Pancreas (tissue), 10 donors: ENCODE measurements at regions not wholly inside any gene's neighbourhood (a gene's known extent, or its start where the extent isn't known, plus 50 kb on each side); places are given as distances from the start of the nearest gene placed in this dataset.
A peak's percentile ranks its signal among the peaks of the same experiment; 100 is the strongest.

Source experiments
- ATAC-seq, 4 donors: fragments of 200-7000 bp; cut with Tn5 transposase; one replicate each; pipeline versions ENCODE4 v1.8.0 to v1.9.1; 2020; ENCODE audit warnings: mild to moderate bottlenecking in 4 of 4, moderate library complexity in 4 of 4
- DNase-seq, 6 donors: peaks; one replicate each; pipeline ENCODE4 v3.0.0-alpha.2; 2020
- FAIRE-seq: peaks from 2 replicates; lab custom pipeline; 2012; peaks lifted over from hg19 to GRCh38; lab: Jason Lieb, UNC
- H3K27ac ChIP-seq, 4 donors: fragments of 200-600 bp; sonication (generic); 1 replicate in 3 of 4; 2 replicates in 1 of 4; pipeline versions ENCODE4 v1.5.0 to v1.8.0; 2020
- H3K27me3 ChIP-seq, 4 donors: fragments of 200-600 bp; one replicate each; pipeline ENCODE4 v1.8.0; 2021
- H3K36me3 ChIP-seq, 3 donors: fragments of 200-600 bp; sonication (generic) in 1 of 3; one replicate each; pipeline versions ENCODE4 v1.5.0 to v1.8.0; 2020 to 2021
- H3K4me1 ChIP-seq, 3 donors: fragments of 200-600 bp; one replicate each; pipeline ENCODE4 v1.8.0; 2021
- H3K4me3 ChIP-seq, 4 donors: fragments of 200-600 bp; sonication (generic) in 2 of 4; one replicate each; pipeline versions ENCODE4 v1.5.0 to v1.8.0; 2020 to 2021
- H3K9me3 ChIP-seq, 4 donors: fragments of 200-600 bp; one replicate each; pipeline ENCODE4 v1.8.0; 2021
- CTCF ChIP-seq, 4 donors: fragments of 200-600 bp; sonication (generic) in 3 of 4; IDR thresholded peaks; one replicate each; pipeline versions ENCODE4 v1.5.0 to v1.8.0; 2021; ENCODE audit warnings: antibody characterized with exemption in 4 of 4
- WGBS, 2 donors: extraction: QIAGEN DNeasy Blood & Tissue Kit; methylation state at CpG; one replicate each; pipeline ENCODE4 v1.1.7; 2013; 5-methylcytosine and 5-hydroxymethylcytosine counted together
- intact Hi-C, 3 donors: fragments of 100-400 bp; cut with DNase I; formaldehyde crosslinking; loops; one replicate each; pipeline versions ENCODE4 v1.11.1 to v1.14.2; 2022
- donor health status: healthy with polysubstance abuse.
- donor health status: DM: no; HTN: no; CAD: no; lungs with moderate emphysema.
- donor health status: DM: no; HTN: no; CAD: no.
- donor health status: control.
- donor health status: control.
- donor health status: Bipolar disorder and iron deficiency.
- donor health status: DM: yes; HTN: yes; CAD: no.
- donor health status: DM: no; HTN: no; CAD: no.
- donor health status: DM: no; HTN: no; CAD: no.
- donor health status: DM: yes; HTN: yes; CAD: no.

GRCh38 chr7:82567356-82567755 lies 123.8 kb upstream of the CACNA2D1 start:
- no peaks in the 10 kb centered on the region for H3K4me1 ChIP-seq
- H3K27ac ChIP-seq: no peak overlapping the region
- intact Hi-C loops: no loop called here
- no peaks in the 10 kb centered on the region for H3K36me3 ChIP-seq
- ATAC-seq (no peak), DNase-seq (no peak), FAIRE-seq (no peak)
- H3K9me3 ChIP-seq: no peaks in the 10 kb centered on the region
- 47 to 64% methylated on average over 2 of the region's 2 CpGs for WGBS, 2 donors
- no peaks in the 10 kb centered on the region for H3K27me3 ChIP-seq
- no peak for TF ChIP-seq CTCF (IDR thresholded peaks at IDR 0.05)
- H3K4me3 ChIP-seq: no peak overlapping the region

- H3K27me3 ChIP-seq: no peaks in the 10 kb centered on the region
- ATAC-seq (no peak), DNase-seq (no peak), FAIRE-seq (no peak)
- no peaks in the 10 kb centered on the region for H3K9me3 ChIP-seq
- H3K36me3 ChIP-seq: no peaks in the 10 kb centered on the region
- TF ChIP-seq CTCF (IDR thresholded peaks at IDR 0.05): no peak
- WGBS, 2 donors: 3 to 4% methylated on average over 1 of the region's 1 CpG
- H3K4me1 ChIP-seq: no peaks in the 10 kb centered on the region
- H3K27ac ChIP-seq: no peak overlapping the region
- intact Hi-C loops: no loop called here
- H3K4me3 ChIP-seq: no peak overlapping the region
Observed at GRCh38 chr7:82566752-82567151, 123.2 kb upstream of the CACNA2D1 start.

- FAIRE-seq (no peak), DNase-seq (no peak), ATAC-seq (no peak)
- Histone ChIP-seq H3K27me3 (no peaks in the 10 kb centered on the region), H3K4me1 (no peaks in the 10 kb centered on the region), H3K9me3 (no peaks in the 10 kb centered on the region), H3K4me3 (no peak overlapping the region), H3K27ac (no peak overlapping the region), H3K36me3 (no peaks in the 10 kb centered on the region)
- WGBS, 2 donors: 81 to 88% methylated on average over 2 of the region's 2 CpGs
- no peak for TF ChIP-seq CTCF (IDR thresholded peaks at IDR 0.05)
- intact Hi-C loops: no loop called here
Observed at GRCh38 chr7:82562716-82563404, 119.3 kb upstream of the CACNA2D1 start.

GRCh38 chr7:82559193-82559805 lies 115.7 kb upstream of the CACNA2D1 start:
- no peak for TF ChIP-seq CTCF (IDR thresholded peaks at IDR 0.05)
- DNase-seq (peak in 4 of 6 donors; percentile 25 to 58 (median 37)), FAIRE-seq (no peak), ATAC-seq (peak; percentile 50 to 91 (median 86))
- H3K36me3 ChIP-seq: no peaks in the 10 kb centered on the region
- no peak overlapping the region for H3K4me3 ChIP-seq
- no peaks in the 10 kb centered on the region for H3K9me3 ChIP-seq
- WGBS, 2 donors: 3 to 5% methylated on average over 7 of the region's 7 CpGs
- no peak overlapping the region for H3K27ac ChIP-seq
- intact Hi-C loops: no loop called here
- no peaks in the 10 kb centered on the region for H3K4me1 ChIP-seq
- no peaks in the 10 kb centered on the region for H3K27me3 ChIP-seq
